ENCODE measurements at regions not wholly inside any gene's neighbourhood (a gene's known extent, or its start where the extent isn't known, plus 50 kb on each side); places are given as distances from the start of the nearest gene placed in this dataset.
A peak's percentile ranks its signal among the peaks of the same experiment; 100 is the strongest.
"Not testable (repeated sequence)": the region's sequence is repeated elsewhere in the genome, so short reads cannot be mapped to it uniquely, and the experiment has no call there.

- DNase-seq (ENCODE audit: low read depth in 2 of 2), result no peak
These were observed 85.2 kb downstream of the FDX1 start for GRCh38 chr11:110514967-110515366.

GRCh38 chr11:110517381-110517780 is 87.6 kb downstream of the FDX1 start:
- not testable (repeated sequence) for DNase-seq (ENCODE audit: low read depth in 2 of 2)

- DNase-seq (ENCODE audit: low read depth in 2 of 2), result peak; percentile 50 to 60
These were observed 89.2 kb downstream of the FDX1 start for GRCh38 chr11:110518809-110519514.

- DNase-seq (ENCODE audit: low read depth in 2 of 2), result no peak
These were observed 90.0 kb downstream of the FDX1 start for GRCh38 chr11:110519796-110520195.

DNA sequence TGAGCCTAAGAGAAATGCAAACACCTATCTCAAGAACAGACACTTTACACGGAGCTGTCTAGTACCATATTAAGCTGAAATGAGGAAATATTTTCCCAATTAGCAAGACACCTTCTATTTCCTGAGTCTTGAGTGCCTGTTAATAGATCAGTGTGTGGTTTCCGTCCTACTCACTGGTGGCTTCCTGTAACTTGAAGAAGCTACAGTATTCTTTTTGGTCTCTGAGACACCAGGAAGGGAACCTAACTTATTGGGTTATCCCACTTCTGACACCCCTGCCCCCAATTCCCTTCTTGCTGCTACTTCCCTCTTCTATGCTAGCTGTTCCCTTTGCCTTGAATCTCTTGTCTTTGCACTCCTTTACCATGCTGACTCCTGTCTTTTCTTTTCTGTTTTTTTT is 92.7 kb downstream of the FDX1 start:
- DNase-seq (ENCODE audit: low read depth in 2 of 2), result no peak

DNA sequence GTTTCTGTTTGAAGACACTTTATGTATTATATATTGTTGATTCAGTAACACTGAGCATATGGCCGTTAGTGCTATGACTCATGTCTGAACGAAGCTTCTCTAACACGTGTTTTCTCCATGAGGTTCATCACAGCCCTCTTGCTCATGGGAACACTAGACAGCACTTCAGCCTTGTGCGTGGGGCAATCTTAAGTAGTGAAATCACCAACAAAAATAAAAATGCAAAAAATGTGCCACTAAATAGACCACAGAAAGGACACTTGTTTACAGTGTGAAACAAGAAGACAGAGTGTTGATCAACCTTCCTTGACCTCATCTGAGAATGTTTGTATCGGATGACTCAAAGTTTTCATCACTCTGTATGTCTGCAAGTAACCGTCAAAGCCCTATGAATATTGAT is 94.5 kb downstream of the FDX1 start:
- DNase-seq (ENCODE audit: low read depth in 2 of 2), result peak; percentile 72 to 79

GRCh38 chr11:110525883-110526282 is 96.1 kb downstream of the FDX1 start:
- peak; percentile 59 to 68 for DNase-seq (ENCODE audit: low read depth in 2 of 2)

DNA sequence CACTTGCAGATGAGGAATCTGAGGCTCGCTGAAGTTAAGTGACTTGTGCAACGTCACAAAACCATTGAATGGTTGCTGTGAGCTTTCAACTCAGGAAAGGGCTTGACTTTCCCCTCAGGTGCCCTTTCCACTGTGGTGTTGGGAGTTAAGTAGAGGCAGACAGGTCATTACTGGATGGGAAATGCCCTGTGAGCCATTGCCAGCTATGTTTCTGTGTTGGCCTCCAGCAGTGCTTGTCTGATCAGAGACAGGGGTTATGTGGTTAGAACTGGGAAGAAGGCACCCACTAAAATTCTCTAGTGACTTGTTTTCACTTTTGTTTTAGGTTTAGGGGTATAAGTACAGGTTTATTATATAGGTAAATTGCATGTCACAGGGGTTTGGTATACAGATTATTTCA is 96.6 kb downstream of the FDX1 start:
- no peak for DNase-seq (ENCODE audit: low read depth in 2 of 2)
